SHP77 (cell line): ENCODE measurements at regions not wholly inside any gene's neighbourhood (a gene's known extent, or its start where the extent isn't known, plus 50 kb on each side); places are given as distances from the start of the nearest gene placed in this dataset.

ENCODE experiments used
- DNase-seq, 2 experiments: peaks; one replicate each; lab custom pipeline; 2025; lab: John Stamatoyannopoulos, UW

- peak; percentile 24 to 65 for DNase-seq
These were observed 62.6 kb upstream of the KLF3 start for GRCh38 chr4:38601244-38601915.

GRCh38 chr4:38601916-38602291 is 62.1 kb upstream of the KLF3 start:
- no peak for DNase-seq

GRCh38 chr4:38603652-38604051 is 60.3 kb upstream of the KLF3 start:
- DNase-seq: no peak

GRCh38 chr4:38605181-38605752 is 58.7 kb upstream of the KLF3 start:
- no peak for DNase-seq

- DNase-seq: peak in 1 of 2 experiments; percentile 30
These were observed 58.0 kb upstream of the KLF3 start for GRCh38 chr4:38605753-38606586.

GRCh38 chr4:38606587-38606905 is 57.5 kb upstream of the KLF3 start:
- no peak for DNase-seq

GRCh38 chr4:38609614-38610013 is 54.4 kb upstream of the KLF3 start:
- DNase-seq: no peak

GRCh38 chr4:38610521-38610920 is 53.5 kb upstream of the KLF3 start:
- no peak for DNase-seq

GRCh38 chr4:38610966-38611431 is 53.0 kb upstream of the KLF3 start:
- peak in 1 of 2 experiments; percentile 7 for DNase-seq

- no peak for DNase-seq
These were observed 52.3 kb upstream of the KLF3 start for GRCh38 chr4:38611676-38612075.

- DNase-seq: no peak
These were observed 51.2 kb upstream of the KLF3 start for GRCh38 chr4:38612646-38613414.
